H4 (cell line): ENCODE measurements at regions not wholly inside any gene's neighbourhood (a gene's known extent, or its start where the extent isn't known, plus 50 kb on each side); places are given as distances from the start of the nearest gene placed in this dataset.
"Not testable (repeated sequence)": the region's sequence is repeated elsewhere in the genome, so short reads cannot be mapped to it uniquely, and the experiment has no call there.

Experiments used
- DNase-seq: peaks from one replicate; pipeline ENCODE4 v3.0.0-alpha.2; 2015; ENCODE audit warnings: low spot score

DNA sequence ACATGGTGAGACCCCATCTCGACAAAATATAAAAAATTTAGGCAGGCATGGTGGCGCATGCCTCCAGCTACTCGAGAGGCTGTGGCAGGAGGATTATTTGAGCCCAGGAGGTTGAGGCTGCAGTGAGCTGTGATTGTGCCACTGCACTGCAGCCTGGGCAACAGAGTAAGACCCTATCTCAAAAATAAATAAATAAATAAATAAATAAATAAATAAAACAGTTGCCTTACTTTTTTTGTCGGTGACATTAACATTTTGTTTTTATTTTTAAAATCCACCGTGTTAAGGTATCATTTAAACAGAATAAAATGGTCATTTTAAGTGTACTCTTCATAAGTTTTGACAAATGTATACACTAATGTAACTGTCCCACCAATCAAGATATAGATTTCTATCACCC is 57.0 kb downstream of the RASL11A start:
- no peak for DNase-seq

DNA sequence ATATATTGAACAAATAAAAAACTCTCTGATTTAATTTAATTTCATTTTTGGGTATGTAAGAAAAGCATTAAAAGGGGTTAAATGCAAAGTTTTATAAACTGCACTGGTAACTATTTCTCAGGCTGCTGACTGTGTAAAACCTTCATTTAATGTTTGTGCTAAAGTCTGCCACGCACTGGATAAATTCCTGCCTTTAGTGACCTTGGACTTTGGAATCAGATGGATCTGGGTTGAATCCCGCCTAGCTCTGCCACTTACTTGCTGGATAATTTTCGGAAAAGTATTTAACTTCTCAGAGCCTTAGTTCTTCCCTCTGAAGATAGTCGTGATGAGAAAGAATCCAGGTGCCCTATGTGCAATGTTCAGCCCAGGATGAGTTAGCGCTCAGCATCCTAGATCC is 58.6 kb downstream of the RASL11A start:
- DNase-seq, result no peak

DNA sequence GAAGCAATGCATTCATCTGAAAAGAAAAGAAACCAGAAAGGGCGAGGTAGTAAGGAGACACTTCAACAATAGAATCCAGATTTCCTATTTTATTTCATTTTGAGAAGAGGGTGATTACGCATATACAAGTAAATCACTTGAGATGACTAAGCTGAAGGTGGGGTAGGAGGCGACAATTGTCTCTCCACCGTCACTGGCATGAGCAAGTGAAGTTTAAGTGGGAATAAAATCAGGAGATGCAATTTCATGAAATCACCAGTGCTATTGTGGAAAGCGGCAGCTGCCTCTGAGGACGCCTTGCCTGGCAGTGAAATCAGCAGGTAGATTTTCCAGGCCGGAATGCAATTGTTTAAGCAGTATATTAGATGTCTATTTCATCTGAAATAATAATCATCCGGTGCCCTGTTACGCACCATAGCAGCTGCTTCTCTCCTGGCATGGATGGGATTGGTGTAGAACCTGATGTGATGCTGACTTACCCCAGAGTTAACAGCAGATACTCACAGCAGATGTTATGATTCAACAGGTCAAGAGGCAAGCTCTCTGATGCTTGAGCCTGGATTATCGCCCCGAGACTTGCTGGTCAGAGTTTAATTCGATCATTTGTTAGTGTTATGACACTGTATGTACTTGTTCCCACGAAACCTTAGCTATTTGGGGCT is 64.3 kb downstream of the RASL11A start:
- no peak for DNase-seq

DNA sequence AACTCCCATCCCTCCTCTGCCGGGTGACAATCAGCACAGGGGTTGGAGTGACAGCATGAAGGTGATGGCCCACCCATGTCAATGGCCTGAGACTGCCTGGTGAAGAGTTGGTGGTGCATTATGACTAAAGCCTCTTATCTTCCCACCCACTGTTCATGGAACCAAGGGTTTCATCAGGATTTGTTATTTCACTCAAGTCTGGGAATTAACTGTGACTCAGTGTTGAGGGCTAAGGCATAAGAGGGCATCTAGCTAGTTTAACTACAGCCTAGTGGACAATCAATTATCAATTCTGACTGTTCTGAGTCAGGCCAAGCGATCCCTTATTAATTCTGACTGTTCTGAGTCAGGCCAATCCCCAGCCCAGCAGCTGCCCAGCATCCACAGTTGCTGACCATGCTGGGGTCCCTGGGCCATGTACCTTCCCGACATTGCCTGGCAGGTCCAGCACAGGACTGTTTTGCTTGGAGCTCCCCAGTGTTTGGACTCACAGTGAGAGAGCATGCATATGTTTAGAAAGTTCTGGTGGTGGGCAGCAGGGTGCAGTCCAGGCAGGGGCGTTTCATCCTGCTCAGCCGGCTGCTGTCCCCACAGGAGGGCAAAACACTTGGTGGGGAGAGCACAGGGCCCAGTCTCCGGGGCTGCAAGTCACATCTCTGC is 65.5 kb downstream of the RASL11A start:
- DNase-seq, result no peak

DNA sequence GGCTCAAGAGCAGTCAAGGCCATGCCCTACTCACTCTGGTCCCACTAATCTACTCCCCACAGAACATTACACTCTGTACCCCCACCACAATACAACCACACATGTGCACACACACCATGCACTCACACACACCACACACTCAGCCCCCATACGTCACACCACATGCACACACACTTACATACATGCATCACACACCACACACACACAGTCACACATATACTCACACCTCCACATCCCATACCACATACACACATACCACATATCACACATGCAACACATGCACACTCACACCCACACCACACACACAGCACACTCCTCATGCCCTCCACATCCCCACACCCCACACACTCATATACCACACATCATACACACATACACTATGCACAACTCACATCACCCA is 67.6 kb downstream of the RASL11A start:
- no peak for DNase-seq

GRCh38 chr13:27338816-27339215 is 68.2 kb downstream of the RASL11A start:
- no peak for DNase-seq

DNA sequence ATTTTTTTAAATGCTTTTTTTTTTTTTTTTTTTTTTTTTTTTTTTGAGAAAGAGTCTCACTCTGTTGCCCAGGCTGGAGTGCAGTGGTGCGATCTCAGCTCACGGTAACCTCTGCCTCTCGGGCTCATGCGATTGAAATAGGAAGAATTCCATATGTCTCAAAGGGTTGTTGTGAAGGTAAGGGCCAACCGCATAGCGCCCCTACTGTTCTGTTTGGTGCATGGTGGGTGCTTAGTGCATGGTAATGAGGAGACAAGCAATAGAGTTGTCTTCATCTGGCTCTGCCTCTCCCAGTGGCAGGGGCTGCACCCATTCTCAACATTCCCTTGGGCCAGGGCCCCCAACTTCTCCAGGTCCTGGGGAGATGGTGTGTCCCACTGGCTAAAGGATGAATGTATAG is 68.7 kb downstream of the RASL11A start:
- DNase-seq, result no peak

GRCh38 chr13:27341616-27342015 is 71.0 kb downstream of the RASL11A start:
- DNase-seq, result no peak

GRCh38 chr13:27347211-27347772 is 76.7 kb downstream of the RASL11A start:
- no peak for DNase-seq

GRCh38 chr13:27348461-27348860 is 76.0 kb upstream of the GTF3A start:
- DNase-seq, result no peak

GRCh38 chr13:27349458-27349857 is 75.0 kb upstream of the GTF3A start:
- DNase-seq, result no peak

- not testable (repeated sequence) for DNase-seq
These were observed 73.6 kb upstream of the GTF3A start for GRCh38 chr13:27350825-27351224.

GRCh38 chr13:27352698-27353097 is 71.7 kb upstream of the GTF3A start:
- DNase-seq, result no peak

DNA sequence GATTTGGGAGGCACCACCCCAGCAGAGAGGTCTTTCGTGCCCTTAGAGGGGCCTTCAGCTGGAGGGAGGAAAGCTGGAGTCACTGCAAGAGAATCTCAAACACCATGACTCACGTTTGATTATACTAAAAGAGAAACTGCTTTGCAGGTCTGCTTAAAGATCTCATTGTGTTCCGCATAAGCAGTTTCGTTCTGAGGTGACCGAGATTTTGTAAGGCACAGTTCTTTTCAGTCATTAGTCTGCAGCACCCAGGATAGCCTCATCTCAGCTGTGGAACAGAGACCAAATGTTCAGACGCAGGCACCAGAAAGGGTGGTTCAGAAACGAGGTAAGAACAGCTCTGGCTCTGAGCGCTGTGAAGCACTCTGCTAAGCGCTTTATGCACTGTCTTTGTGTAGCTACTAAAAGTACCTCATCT is 71.2 kb upstream of the GTF3A start:
- peak; percentile 60 for DNase-seq

GRCh38 chr13:27353708-27354107 is 70.7 kb upstream of the GTF3A start:
- no peak for DNase-seq

GRCh38 chr13:27354379-27354778 is 70.0 kb upstream of the GTF3A start:
- no peak for DNase-seq

GRCh38 chr13:27355894-27356293 is 68.5 kb upstream of the GTF3A start:
- DNase-seq, result peak; percentile 27

- DNase-seq, result no peak
These were observed 66.0 kb upstream of the GTF3A start for GRCh38 chr13:27358420-27358819.

DNA sequence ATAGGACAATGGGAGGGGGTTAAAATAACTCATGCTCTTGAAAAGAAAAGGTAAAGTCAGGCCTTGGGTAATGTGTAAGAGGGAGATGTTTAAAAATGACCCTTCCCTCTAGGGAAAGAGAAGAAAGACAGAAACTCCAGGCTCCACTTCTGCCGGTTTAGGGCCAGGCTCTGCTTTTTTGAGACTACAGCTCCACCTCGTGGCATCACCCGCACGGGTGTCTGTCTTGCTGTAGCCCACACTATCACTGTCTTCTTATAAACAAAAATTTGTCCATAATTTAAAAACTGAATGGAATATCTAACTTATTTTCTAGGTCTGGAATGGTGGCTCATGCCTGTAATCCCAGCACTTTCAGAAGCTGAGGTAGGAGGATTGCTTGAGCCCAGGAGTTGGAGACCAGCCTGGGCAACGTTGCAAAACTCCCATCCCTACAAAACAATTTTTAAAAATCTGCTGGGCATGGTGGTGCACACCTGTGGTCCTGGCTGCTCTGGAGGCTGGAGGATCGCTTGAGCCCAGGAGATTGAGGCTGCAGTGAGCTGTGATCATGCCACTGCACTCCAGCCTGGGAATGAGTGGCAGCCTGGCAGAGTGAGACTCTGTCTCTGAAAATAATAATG is 65.1 kb upstream of the GTF3A start:
- DNase-seq, result peak; percentile 39

- DNase-seq, result no peak
These were observed 63.9 kb upstream of the GTF3A start for GRCh38 chr13:27360562-27360961.

- peak; percentile 70 for DNase-seq
These were observed 62.2 kb upstream of the GTF3A start for GRCh38 chr13:27362064-27362751.

- DNase-seq, result not testable (repeated sequence)
These were observed 60.8 kb upstream of the GTF3A start for GRCh38 chr13:27363637-27364036.
